GM18868 (cell line): ENCODE measurements at regions not wholly inside any gene's neighbourhood (a gene's known extent, or its start where the extent isn't known, plus 50 kb on each side); places are given as distances from the start of the nearest gene placed in this dataset.
A peak's percentile ranks its signal among the peaks of the same experiment; 100 is the strongest.

ENCODE experiments used
- ATAC-seq: cut with Tn5 transposase; IDR thresholded peaks from one replicate; pipeline ENCODE4 v1.9.1; 2021; ENCODE audit warnings: mild to moderate bottlenecking, moderate library complexity; ENCODE audit not compliant: unreplicated experiment

DNA sequence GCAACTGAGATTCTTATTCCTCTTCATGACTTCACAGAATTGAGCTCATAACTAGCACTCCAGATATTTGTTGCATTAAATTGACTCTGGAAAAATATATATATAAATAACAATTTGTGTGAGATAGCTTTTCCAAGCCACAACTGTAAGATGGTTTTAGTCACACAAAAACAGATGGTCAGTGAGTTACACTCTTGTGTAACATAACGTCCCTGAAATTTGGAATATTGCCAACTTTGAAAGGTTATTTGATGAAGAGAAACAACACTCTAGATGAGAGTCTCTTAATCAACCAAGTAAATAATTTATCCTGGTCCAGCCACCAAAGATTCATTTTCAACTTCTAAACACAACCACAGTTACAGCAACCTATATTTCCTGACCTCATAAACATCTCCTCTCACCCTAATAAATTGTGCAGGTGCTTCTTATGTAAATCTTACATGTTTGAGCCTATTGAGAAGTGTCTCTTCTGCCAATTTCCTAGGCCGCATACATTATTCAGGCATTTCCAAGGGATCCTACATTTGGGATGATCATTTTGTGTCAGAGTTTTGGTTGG lies 84.9 kb upstream of the ACP3 start:
- ATAC-seq = no peak

DNA sequence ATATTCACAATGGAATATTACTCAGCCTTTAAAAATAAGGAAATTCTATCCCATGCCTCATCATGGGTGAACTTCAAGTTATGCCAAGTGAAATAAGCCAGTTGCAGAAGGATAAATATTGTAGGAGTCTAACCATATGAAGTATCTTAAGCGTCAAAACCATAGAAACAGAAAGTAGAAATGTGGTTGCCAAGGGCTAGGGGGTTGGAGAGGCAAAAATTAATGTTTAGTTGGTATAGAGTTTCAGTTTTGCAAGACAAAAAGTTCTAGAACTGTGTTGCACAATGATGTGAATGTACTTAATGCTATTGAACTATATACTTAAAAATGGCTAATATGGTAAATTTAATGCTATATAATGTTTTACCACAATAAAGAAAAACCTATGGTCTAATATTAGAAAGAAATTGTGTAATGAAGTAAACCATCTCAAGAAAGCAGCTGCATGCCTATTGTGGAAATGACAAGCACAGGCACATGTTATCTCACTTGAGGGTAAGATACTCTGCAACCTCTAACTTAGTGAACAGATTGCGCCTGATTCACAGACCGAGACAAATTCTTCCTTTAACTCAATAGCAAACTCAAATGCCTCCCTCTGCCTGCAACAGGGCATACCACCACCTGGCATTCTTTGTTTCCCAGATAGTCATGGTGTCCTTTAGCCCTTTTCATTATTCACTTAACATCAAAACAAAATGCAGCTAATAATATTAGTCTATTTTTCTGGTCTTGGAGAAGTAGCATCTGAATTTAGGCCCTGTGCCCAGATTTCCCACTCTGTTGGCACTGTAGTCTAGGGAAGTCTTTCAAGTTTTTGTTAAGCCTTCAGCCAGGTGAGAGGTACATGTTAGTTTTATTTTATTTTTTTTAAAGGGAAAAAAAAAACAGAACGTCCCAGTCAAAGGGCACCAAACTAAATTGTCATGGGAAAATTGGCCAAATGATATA lies 80.2 kb upstream of the ACP3 start:
- no peak for ATAC-seq

DNA sequence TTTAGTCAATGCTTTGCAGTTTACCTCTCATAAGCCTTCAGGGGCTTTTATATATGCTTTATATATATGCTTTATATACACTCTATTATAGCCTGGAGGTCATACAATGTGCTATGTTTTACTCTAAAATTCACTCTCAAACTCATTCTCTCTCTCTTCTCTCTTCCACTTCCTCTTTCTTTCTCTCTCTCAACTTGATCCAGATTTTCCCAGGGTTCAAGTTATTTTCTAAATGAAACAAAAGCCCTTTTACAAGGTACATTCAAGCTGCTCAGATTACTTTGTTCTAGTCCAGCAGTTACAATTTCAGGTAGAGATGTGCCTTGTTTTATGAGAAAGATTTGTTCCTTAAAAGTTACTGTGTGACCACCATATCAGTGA lies 79.6 kb upstream of the ACP3 start:
- ATAC-seq = no peak

DNA sequence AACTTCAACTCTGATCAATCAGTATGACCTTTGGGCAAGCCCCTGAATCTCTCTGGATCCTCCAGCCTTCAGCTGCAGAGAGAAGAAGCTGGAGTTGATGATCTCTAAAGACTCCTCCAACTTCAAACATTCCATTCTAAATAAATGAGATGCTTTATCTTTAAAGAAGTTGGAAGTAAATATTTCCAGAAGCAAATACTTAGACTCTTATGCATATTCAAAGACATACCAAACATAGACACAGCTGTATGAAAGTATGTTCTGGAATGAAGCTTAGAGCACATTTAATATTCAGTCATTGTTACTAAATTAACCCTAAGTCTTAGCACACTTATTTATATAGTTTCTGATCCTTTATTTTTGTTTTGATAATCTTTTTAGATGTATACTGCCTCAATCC lies 77.6 kb upstream of the ACP3 start:
- ATAC-seq = no peak

DNA sequence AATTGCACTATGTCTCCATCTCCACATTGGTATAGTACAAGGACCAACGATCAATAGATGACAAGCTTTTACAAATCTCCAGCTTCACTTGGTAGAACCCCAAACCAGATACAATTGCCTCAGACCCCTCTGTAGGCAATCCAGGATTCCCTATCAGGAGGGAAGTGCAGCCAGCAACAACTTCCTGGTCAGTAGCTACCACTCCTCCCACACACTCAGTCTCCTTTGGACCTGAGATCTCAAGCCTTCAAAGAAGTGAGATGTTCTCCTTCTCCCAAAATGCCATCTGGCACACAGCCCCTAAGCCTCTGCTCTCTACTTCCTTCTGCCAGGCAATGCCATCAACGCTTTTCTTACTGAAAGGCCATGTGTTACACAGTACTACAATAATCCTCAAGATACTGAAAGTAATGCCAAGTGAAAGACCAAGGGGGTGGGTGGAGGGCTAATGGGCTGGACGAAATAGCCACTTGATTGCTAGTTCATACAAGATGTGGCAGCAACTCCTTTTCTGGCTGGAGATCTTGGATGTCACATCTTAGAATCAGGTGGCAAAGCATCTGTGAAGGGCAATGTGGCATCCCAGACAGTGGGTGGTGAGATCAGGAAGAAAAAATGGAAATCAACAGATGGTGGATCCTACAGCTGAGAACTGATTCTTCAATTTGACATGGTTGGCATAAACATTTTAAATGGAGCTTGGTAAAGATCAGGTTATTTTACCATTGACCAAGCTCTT lies 75.3 kb upstream of the ACP3 start:
- ATAC-seq = no peak

DNA sequence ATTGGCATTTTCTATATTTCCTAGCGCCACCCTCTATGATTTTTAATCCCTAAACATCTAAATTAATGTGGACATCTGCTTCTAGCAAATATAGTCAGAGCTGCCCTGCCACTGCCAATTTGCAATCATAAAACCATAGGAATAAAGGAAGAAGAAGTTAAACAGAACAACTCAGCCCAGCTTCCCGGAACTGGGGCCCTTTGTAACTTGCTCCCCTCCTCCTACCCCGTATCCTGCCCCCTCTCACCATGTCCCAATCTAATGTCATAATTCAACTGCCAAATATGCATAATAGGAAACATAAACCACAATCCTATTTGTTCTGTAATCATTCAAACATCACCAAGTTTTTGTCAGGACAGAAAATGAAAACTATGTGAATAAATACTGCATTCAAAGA lies 74.4 kb upstream of the ACP3 start:
- no peak for ATAC-seq

DNA sequence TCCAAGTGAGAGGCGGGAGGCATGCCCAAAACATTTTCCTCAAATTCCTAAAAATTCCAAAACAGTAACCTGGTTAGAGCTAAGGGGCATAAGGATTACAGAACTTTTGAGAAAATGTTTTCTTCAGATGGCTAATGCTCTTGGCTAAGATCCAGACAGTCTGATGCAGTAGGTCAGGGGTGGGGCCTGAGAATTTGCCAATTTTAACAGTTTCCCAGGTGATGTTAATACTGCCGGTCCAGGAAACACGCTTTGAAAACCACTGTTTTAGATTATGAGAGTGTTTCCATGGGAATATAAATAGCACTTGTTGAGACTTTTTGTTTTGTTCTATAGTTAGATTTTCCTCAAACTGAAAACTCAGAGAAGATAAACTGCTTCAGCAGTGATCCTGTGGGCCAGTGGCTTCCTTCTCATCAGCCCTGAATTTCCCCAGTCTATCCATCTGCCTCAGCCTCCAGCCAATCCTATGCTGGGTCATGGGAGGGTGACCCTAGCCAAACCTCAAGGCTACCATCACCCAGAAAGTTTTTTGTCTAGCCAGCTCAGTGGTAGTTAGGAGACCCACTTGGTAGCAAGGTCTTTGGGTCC lies 71.6 kb upstream of the ACP3 start:
- ATAC-seq = no peak

DNA sequence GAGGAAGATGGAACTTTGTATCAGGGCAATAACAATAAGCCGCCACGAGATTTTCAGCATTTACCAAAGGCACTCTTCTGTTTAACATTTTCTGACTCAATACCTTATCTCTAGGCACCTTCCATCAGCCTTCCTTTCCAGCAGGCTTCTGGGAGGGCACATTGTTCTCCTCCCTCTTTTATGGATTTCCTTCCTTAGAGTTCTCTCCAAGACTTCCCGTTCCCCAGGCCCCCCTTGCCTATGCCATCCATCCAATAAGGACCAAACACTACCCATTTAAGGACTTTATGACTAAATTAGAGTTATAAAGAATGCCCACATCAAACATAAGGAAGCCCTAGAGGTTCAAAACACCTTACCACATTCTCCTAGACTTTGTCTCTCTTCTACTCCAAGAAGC lies 71.0 kb upstream of the ACP3 start:
- no peak for ATAC-seq

DNA sequence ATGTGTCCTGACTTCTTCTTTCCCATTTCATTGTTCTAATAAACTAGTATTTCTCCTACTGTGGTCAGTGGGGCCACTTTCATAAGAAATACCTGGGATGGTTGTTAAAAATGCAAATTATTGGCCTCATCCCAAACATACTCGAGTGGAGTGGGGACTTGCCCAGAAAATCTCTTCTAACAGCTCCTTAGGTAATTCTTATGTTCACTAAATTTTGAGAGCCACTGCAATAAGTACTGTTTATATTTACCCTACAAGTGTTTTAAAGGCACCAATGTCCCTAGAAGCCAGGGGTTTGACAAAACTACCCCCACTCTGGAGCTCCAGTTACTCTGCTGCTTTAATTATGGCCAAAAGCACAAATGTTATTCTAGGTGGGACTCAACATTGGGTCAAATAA lies 70.0 kb upstream of the ACP3 start:
- no peak for ATAC-seq

DNA sequence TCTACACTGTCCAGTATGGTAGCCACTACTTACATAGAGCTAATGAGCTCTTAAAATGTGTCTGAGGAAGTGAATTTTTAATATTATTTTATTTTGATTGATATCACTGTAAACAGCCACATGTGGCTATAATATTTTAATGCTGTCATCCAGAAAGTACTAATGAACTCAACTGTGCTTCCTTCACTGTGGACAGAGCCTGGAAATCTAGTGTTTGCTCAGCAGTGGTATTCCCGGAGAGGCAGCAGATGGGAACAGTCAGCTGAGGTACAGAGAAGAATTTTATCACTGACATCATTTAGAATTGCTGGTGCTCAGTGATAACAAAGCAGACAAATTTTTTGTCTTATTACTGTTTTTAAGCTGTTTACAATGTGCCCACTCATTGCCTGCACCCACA lies 68.7 kb upstream of the ACP3 start:
- ATAC-seq = no peak

DNA sequence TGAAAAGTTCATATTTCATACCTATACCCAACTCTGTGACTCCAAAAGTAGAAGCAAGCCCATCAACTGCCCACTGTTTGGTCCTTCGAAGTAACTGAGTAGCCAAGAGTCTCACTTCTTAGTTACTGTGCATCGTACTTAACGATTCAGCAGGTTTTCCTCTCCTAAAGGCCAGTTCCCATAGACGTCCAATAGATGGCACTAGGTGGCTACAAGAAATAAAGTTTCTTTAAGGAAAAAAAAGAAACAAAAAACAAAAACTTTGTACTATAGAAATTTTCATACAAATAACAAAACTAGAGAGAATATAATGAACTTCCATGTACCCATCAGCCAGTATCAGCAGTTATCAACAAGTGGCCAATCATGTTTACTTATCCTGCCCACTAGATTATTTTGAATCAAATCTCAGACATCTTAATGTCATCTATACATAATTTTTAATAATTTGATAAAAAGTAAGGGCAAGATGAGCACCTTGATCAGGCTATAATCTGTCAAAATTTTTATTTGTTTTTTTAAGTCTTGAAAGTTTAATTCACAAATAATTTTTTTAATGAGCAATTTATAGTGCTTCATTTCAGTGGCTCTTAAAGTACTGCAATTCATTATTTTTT lies 63.8 kb upstream of the ACP3 start:
- ATAC-seq = peak; percentile 56

DNA sequence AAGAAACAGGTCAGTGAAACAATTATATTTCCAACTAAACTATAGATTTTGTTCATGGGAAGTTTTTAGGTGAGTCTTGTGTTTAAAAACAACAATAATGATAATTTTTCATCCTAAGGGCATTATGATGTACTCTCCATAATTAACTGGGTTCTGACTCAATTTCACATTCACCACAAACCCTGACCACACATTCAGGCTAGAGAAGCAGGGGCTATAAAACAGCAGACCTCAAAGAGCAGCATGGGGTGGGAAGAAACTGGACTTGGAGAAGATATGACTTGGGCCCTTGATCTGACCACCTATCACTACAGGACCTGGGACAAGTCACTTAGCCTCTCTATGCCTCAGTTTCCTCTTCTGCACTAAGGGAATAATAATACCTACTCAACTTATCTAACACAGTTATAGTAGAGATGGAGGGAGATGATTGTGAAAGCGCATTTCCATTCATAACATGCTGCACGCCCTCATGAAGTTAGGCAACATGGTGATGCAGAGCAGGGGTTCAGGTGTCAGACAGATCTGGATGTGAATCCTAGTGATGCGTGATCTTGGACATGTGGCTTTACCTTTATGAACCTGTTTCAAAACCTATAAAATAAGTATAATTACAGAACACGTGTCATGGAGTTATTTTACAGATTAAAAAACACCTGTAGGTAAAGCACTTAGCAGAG lies 63.0 kb upstream of the ACP3 start:
- no peak for ATAC-seq

DNA sequence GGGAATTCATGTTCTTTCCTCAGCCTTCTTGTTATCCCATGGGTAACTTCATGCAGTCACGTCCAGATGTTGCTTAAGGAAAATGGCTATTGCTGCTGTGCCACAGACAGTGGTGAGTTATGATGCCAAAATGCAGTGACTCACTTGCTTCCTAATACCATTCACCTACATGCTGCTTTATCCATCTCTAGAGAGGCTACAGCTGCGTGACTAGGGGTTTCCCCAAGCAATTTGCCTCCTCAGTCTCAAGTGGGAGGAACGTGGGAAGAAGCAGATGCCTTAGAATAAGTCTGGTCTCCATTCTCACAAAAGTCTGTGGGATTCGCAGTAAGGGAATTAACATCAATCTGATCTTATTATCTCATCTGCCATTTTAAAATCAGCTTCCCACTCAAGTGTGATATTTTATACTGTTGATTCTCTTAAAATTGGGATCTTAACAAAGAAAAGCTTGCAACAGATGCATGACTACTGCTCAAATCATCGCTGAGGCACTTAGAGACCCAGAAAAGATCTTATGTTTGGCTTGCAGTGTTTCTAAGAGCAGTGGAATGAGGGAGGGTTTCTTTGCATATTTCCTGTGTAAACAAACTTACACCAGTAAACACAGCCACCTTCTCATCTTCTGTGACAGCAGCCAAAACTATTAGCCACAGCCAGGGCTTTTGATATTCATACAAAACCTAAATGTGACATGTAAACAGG lies 62.0 kb upstream of the ACP3 start:
- ATAC-seq = no peak

DNA sequence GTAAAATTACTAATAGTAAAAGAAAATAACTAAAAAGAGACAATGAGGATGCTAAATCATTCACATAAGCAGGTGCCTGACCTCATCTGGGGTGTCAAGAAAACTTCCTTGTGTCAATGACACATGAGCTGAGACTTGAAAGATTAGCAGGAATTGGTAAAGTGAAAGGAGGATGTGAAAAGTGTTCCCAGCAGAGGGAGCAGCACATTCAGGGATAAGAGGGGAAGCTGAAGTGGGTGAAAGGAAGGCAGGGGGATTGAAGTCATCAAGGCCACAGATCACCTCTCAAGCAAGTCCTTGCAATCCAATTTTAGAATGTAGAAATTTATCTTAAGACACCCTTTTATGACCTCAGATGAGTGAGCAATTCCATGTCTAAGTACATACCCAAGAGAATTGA lies 60.2 kb upstream of the ACP3 start:
- ATAC-seq = no peak

DNA sequence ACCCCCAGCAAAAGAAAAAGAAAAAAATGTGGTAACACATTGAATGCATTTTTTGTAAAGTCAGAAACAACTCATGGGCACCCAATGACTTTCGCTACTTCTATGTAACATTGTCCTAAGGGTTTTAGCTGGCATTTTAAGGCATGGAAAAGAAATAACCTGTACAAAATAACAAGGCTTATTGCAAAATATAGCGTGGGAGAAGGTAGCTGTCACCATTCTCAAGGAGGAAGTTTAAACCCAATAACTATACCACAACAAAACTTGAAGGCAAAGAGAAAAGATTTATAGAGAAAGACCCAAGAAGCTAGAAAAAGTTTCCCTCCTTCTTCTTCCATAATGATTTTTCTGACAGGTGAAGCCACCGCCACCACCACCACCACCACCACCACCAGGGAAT lies 55.7 kb upstream of the ACP3 start:
- ATAC-seq = no peak

DNA sequence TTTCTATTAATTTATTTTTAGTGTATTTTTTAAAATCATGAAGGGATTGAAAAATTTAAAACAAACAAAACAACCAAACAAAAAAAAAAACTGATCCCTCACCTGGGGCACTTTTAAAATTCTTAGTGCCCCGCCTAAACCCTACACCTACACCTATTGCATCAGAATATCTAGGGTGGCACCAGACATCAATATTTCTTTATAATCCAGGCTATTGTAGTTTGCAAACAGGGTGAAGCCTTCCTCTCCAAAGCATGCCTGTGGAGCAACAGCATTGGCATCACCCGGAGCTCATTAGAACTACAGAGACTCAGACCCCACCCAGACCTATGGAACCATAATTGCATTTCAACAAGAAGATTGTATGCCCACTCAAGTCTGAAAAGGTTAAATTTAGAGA lies 54.9 kb upstream of the ACP3 start:
- ATAC-seq = no peak

DNA sequence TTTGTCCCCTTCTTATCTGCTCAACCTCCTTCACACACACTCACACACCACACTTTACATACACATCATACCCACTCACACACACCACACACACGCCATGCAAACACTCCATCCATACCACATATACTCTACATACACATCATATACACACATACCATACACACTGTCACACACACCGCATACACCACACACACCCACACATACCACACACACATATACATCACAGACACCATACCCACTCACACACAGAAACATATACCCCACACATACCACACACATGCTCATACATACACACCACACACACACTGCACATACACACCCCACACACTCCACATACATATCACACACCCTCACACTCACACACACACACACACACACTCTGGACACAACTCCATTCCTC lies 54.3 kb upstream of the ACP3 start:
- ATAC-seq = no peak

DNA sequence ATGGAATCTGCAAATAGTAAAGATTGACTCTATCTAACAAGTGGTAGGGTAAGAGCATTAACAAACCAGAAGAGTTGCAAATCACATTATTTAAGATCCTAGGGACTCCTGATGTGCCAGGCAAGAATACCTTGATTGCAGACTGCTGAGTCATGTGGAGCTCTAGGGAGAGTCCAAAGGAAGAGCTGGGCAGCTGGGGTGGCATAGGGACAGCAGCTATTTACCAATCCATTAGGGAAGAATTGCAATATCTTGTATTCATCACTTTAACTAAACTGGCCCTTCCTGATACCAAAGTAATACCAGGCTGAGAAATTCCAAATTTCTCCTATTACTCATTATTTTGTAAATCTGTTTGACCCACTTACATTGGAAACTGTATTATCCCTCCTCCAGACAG lies 52.2 kb upstream of the ACP3 start:
- ATAC-seq = no peak

DNA sequence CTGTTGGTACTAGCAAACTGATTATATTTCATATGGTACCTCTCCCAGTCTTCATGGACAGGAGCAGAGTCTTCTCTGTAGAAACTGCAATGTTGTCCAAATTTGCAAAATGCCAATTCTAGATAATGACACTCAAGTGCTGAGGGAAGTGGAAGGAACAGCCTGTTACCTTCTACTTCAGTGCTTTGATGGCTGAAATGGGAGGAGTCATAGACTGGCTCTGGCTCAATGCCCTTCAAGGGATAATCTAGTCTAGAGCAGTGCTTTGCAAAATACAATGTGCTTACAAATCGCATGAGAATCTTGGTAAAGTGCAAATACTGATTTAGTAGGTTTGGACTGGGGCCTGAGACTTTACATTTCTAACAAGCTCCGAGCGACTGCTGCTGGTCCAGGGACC lies 51.7 kb upstream of the ACP3 start:
- ATAC-seq = no peak

DNA sequence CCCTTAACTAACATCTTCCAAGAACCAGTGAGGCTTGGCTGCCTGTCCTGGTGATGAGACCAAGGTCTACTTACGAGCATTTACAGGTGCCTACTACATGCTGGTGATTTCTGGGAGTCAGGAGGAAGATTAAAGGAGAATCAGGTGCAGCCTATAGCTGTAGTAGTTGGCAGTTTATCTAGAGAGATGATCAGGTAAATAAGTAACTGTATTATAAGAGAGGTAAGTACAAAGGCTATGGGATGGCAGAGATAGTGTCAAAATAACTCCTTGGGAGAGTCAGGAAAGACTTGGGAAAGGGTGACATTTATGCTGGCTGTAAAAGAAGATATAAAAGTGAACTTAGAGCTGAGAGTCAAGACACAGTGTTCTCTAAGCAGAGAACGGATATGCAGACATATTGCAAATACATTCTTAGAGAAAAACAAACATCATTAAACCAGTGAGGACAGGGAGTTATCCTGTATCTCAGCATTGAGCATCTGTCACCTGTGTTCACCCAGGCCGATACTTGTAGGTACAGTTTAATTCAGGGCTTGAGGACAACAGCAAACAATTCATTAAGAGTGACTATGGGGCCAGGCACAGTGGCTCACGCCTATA lies 49.7 kb upstream of the ACP3 start:
- no peak for ATAC-seq
